GM12878 (cell line): ENCODE measurements at regions not wholly inside any gene's neighbourhood (a gene's known extent, or its start where the extent isn't known, plus 50 kb on each side); places are given as distances from the start of the nearest gene placed in this dataset.
A peak's percentile ranks its signal among the peaks of the same experiment; 100 is the strongest.

Experiments
- ATAC-seq: fragments of 200-7000 bp; cut with Tn5 transposase; 3 replicates; pipeline ENCODE4 v1.9.1; 2020; ENCODE audit warnings: mild to moderate bottlenecking, moderate library complexity
- BruUV-seq: library from RNA; stranded (reverse); fragments of 400-500 nt; replicated peaks from 2 replicates; lab custom pipeline; 2021; lab: Mats Ljungman, UMichigan
- CTCF ChIA-PET: fragments of 300-600 bp; sonication (Branson Sonifier 250); formaldehyde crosslinking; extraction: SDS; loops from one replicate; lab custom pipeline; 2021; ENCODE audit warnings: inconsistent platforms; lab: Yijun Ruan, JAX
- POLR2A ChIA-PET: fragments of 350-600 bp; formaldehyde crosslinking; extraction: SDS; loops from one replicate; lab custom pipeline; 2021; ENCODE audit warnings: inconsistent platforms; lab: Charles Lee
- RAD21 ChIA-PET: fragments of 300-600 bp; sonication (Branson Sonifier 250); formaldehyde crosslinking; loops from one replicate; lab custom pipeline; 2023; ENCODE audit warnings: antibody characterized with exemption; ENCODE audit not compliant: unreplicated experiment; lab: Charles Lee
- SMC1A ChIA-PET: fragments of 300-600 bp; sonication (Branson Sonifier 250); formaldehyde crosslinking; loops from one replicate; lab custom pipeline; 2023; ENCODE audit not compliant: unreplicated experiment, uncharacterized antibody; lab: Charles Lee
- DNase-seq: peaks from one replicate; pipeline ENCODE4 v3.0.0-alpha.2; 2011; ENCODE audit warnings: low read depth, low spot score
- FAIRE-seq: peaks from 3 replicates; lab custom pipeline; 2011; peaks lifted over from hg19 to GRCh38; lab: Jason Lieb, UNC
- H2AFZ ChIP-seq: 2 replicates; pipeline ENCODE4 v1.6.0; 2011; ENCODE audit warnings: low read depth, low read length, control low read depth; ENCODE audit not compliant: control insufficient read depth
- H3K27ac ChIP-seq: 2 replicates; pipeline ENCODE4 v1.5.1; 2011; ENCODE audit warnings: control low read depth; ENCODE audit not compliant: control insufficient read depth, insufficient read depth
- H3K27me3 ChIP-seq, 2 experiments: replicated peaks in 1 of 2; 2 replicates each; pipeline versions ENCODE4 v1.6.0 to v1.6.1; 2011; ENCODE audit warnings: low read length in 1 of 2; ENCODE audit not compliant: control insufficient read depth in 2 of 2, insufficient read depth in 2 of 2
- H3K36me3 ChIP-seq, 2 experiments: 2 replicates each; pipeline ENCODE4 v1.5.1; 2011; ENCODE audit warnings: low read length in 1 of 2; ENCODE audit not compliant: control insufficient read depth in 2 of 2, insufficient read depth in 2 of 2
- H3K4me1 ChIP-seq: 2 replicates; pipeline ENCODE4 v1.6.1; 2011; ENCODE audit warnings: mild to moderate bottlenecking, low read length, moderate library complexity, mixed read lengths; ENCODE audit not compliant: control insufficient read depth, insufficient read depth
- H3K4me2 ChIP-seq: 2 replicates; pipeline ENCODE4 v1.6.0; 2011; ENCODE audit warnings: control low read depth; ENCODE audit not compliant: control insufficient read depth, insufficient read depth
- H3K4me3 ChIP-seq: fragments of 200-600 bp; sonication (generic); 2 replicates; pipeline ENCODE4 v1.5.1; 2016
- H3K79me2 ChIP-seq: 2 replicates; pipeline ENCODE4 v1.6.0; 2011; ENCODE audit warnings: low read length; ENCODE audit not compliant: control insufficient read depth, insufficient read depth
- H3K9ac ChIP-seq: 2 replicates; pipeline ENCODE4 v1.8.0; 2011; ENCODE audit warnings: low read length, control low read depth, mixed read lengths; ENCODE audit not compliant: control insufficient read depth, insufficient read depth
- H3K9me3 ChIP-seq: replicated peaks from 3 replicates; pipeline ENCODE4 v1.5.1; 2011; ENCODE audit warnings: mild to moderate bottlenecking, low read length; ENCODE audit not compliant: control insufficient read depth, insufficient read depth
- H4K20me1 ChIP-seq: 2 replicates; pipeline ENCODE4 v1.6.0; 2011; ENCODE audit not compliant: control insufficient read depth, insufficient read depth
- BACH1 ChIP-seq: fragments of 450-650 bp; IDR thresholded peaks from 2 replicates; pipeline ENCODE4 v1.6.1; 2017; ENCODE audit warnings: mild to moderate bottlenecking, borderline replicate concordance
- BCL11A ChIP-seq: IDR thresholded peaks from 2 replicates; pipeline ENCODE4 v1.6.1; 2011; ENCODE audit warnings: low read depth, low read length
- BCLAF1 ChIP-seq: fragments of 450-650 bp; IDR thresholded peaks from 2 replicates; pipeline ENCODE4 v1.6.1; 2017; ENCODE audit warnings: antibody characterized with exemption, mild to moderate bottlenecking, moderate library complexity
- CTCF ChIP-seq, 3 experiments: IDR thresholded peaks in 2 of 3; conservative IDR thresholded peaks in 1 of 3; 2 replicates each; pipeline ENCODE4 v1.5.1; 2011; ENCODE audit warnings: low read depth in 3 of 3, low read length in 3 of 3, mild to moderate bottlenecking in 3 of 3, control low read depth in 2 of 3, moderate library complexity in 2 of 3, inconsistent platforms in 1 of 3, mixed read lengths in 1 of 3; ENCODE audit not compliant: control insufficient read depth in 2 of 3, insufficient read depth in 1 of 3; ENCODE audit errors: extremely low read depth in 1 of 3
- ETV6 ChIP-seq, 2 experiments: fragments of 450-650 bp in 1 of 2; IDR thresholded peaks in 1 of 2; conservative IDR thresholded peaks in 1 of 2; 2 replicates each; pipeline ENCODE4 v1.6.1; 2014; ENCODE audit warnings: antibody characterized with exemption in 1 of 2, borderline replicate concordance in 1 of 2, low read depth in 1 of 2, mild to moderate bottlenecking in 1 of 2, moderate library complexity in 1 of 2
- FOXM1 ChIP-seq: IDR thresholded peaks from 2 replicates; pipeline ENCODE4 v1.6.1; 2012; ENCODE audit warnings: low read depth, mild to moderate bottlenecking, inconsistent platforms, low read length, moderate library complexity
- MEF2B ChIP-seq: fragments of 450-650 bp; IDR thresholded peaks from 2 replicates; pipeline ENCODE4 v1.6.1; 2018; ENCODE audit warnings: mild to moderate bottlenecking, moderate library complexity; ENCODE audit not compliant: partially characterized antibody, poor library complexity, severe bottlenecking
- NFIC ChIP-seq: IDR thresholded peaks from 2 replicates; pipeline ENCODE4 v1.6.1; 2012; ENCODE audit warnings: low read depth, mild to moderate bottlenecking, inconsistent platforms, low read length, moderate library complexity
- NFYA ChIP-seq: IDR thresholded peaks from 2 replicates; pipeline ENCODE4 v1.6.1; 2011; ENCODE audit warnings: low read depth, mild to moderate bottlenecking, low read length, improper control_type of control experiment, borderline replicate concordance
- POLR2A ChIP-seq: IDR thresholded peaks from 2 replicates; pipeline ENCODE4 v1.6.1; 2011; ENCODE audit warnings: low read depth, mild to moderate bottlenecking, low read length
- RAD21 ChIP-seq: IDR thresholded peaks from 2 replicates; pipeline ENCODE4 v1.6.1; 2011; ENCODE audit warnings: mild to moderate bottlenecking, low read depth, low read length, moderate library complexity; ENCODE audit not compliant: insufficient read depth
- RUNX3 ChIP-seq: IDR thresholded peaks from 2 replicates; pipeline ENCODE4 v1.6.1; 2012; ENCODE audit warnings: low read length, inconsistent platforms
- SMC3 ChIP-seq: IDR thresholded peaks from 2 replicates; pipeline ENCODE4 v1.6.1; 2011; ENCODE audit warnings: low read length, improper control_type of control experiment, borderline replicate concordance
- SREBF1 ChIP-seq: IDR thresholded peaks from 2 replicates; pipeline ENCODE4 v1.6.1; 2012; ENCODE audit warnings: mild to moderate bottlenecking, low read length
- SREBF2 ChIP-seq: IDR thresholded peaks from 2 replicates; pipeline ENCODE4 v1.6.1; 2012; ENCODE audit warnings: mild to moderate bottlenecking, low read length
- TCF12 ChIP-seq: IDR thresholded peaks from 2 replicates; pipeline ENCODE4 v1.6.1; 2011; ENCODE audit warnings: low read depth, mild to moderate bottlenecking, low read length
- ZZZ3 ChIP-seq: IDR thresholded peaks from 2 replicates; pipeline ENCODE4 v1.6.1; 2011; ENCODE audit warnings: low read depth; ENCODE audit not compliant: control insufficient read depth, insufficient read length
- WGBS: methylation state at CpG from one replicate; pipeline ENCODE4 v1.1.6; 2016; ENCODE audit warnings: low lambda C conversion rate; ENCODE audit not compliant: insufficient replicate concordance, insufficient coverage; ENCODE audit errors: missing lambda C conversion rate; 5-methylcytosine and 5-hydroxymethylcytosine counted together
- in situ Hi-C: fragments of 300-500 bp; cut with MboI; formaldehyde crosslinking; loops from 9 replicates; pipeline ENCODE4 v1.14.3; 2018; ENCODE audit warnings: mixed read lengths
- intact Hi-C: fragments of 100-400 bp; cut with micrococcal nuclease; formaldehyde crosslinking; loops from one replicate; pipeline ENCODE4 v1.14.2; 2022; ENCODE audit not compliant: unreplicated experiment

- TF ChIP-seq ETV6 (conservative IDR thresholded peaks at IDR 0.05 in 1 of 2, IDR thresholded peaks at IDR 0.05 in 1 of 2; ENCODE audit: borderline replicate concordance in 1 of 2, low read depth in 1 of 2) = peak in 1 of 2 experiments; percentile 54; a peak in 2 of 4 replicates
These were observed 94.6 kb upstream of the RASGRF1 start (continued) for GRCh38 chr15:79185199-79185598.

- DNase-seq = peak; percentile 25
- ChIA-PET CTCF (interaction anchor here (0.6 to 11.4 kb wide), 71 partner anchors 9 to 1030 kb away, joined by 3 to 351 read pairs (median 4); no protein-coding TSS in a partner anchor), SMC1A (interaction anchor here (0.7 to 6.3 kb wide), 33 partner anchors 9 to 412 kb away, joined by 3 to 147 read pairs (median 4); no protein-coding TSS in a partner anchor), POLR2A (interaction anchor here (0.9 kb wide), 1 partner anchor 157 kb away, joined by 4 read pairs; no protein-coding TSS in a partner anchor), RAD21 (interaction anchor here (0.7 to 5.9 kb wide), 21 partner anchors 9 to 428 kb away, joined by 3 to 145 read pairs (median 4); no protein-coding TSS in a partner anchor)
- WGBS = 2% methylated on average over 4 of the region's 4 CpGs
- intact Hi-C loops (loop anchor here (1.0 kb wide), 2 partner anchors 156 to 275 kb away; no protein-coding TSS in a partner anchor), in situ Hi-C loops (loop anchor here (5.0 kb wide), 2 partner anchors 157 to 272 kb away; no protein-coding TSS in a partner anchor)
- BruUV-seq = no TSS peak
- Histone ChIP-seq H3K9ac (no peak overlapping the region), H3K4me2 (no peak overlapping the region), H3K27me3 (peaks cover 0 to 2% of the 10 kb centered on the region in 2 experiments; a peak in 1 of 4 replicates), H3K9me3 (no peaks in the 10 kb centered on the region), H3K4me1 (no peaks in the 10 kb centered on the region), H4K20me1 (no peaks in the 10 kb centered on the region), H3K4me3 (no peak overlapping the region), H3K36me3 (no peaks in the 10 kb centered on the region), H2AFZ (no peak overlapping the region), H3K27ac (no peak overlapping the region), H3K79me2 (no peaks in the 10 kb centered on the region)
- FAIRE-seq = peak; percentile 80
- ATAC-seq = peak; percentile 94
- no peak for TF ChIP-seq SREBF1
- 0 out of 2 replicates have a peak, but pooled peaks have one; percentile 19 for TF ChIP-seq FOXM1
- no peak for TF ChIP-seq MEF2B
- peak; percentile 94 to 97 (median 96) for TF ChIP-seq CTCF (IDR thresholded peaks at IDR 0.05 in 2 of 3, conservative IDR thresholded peaks at IDR 0.05 in 1 of 3; ENCODE audit: control insufficient read depth in 2 of 3, extremely low read depth in 1 of 3, insufficient read depth in 1 of 3, low read depth in 3 of 3, low read length in 3 of 3)
- TF ChIP-seq RUNX3 = 0 out of 2 replicates have a peak, but pooled peaks have one; percentile 7
- TF ChIP-seq SMC3 = peak; percentile 98
- TF ChIP-seq NFYA = no peak
- no peak for TF ChIP-seq POLR2A
- TF ChIP-seq BCLAF1 = no peak
- no peak for TF ChIP-seq BACH1
- peak; percentile 97 for TF ChIP-seq RAD21
- 0 out of 2 replicates have a peak, but pooled peaks have one; percentile 33 for TF ChIP-seq TCF12
- no peak for TF ChIP-seq SREBF2
- no peak for TF ChIP-seq NFIC
- TF ChIP-seq ZZZ3 = no peak
- TF ChIP-seq BCL11A = no peak
These were observed 93.9 kb upstream of the RASGRF1 start for GRCh38 chr15:79184465-79184892.
